SK-N-MC (cell line): ENCODE measurements at regions not wholly inside any gene's neighbourhood (a gene's known extent, or its start where the extent isn't known, plus 50 kb on each side); places are given as distances from the start of the nearest gene placed in this dataset.

Experiments used
- EZH2 ChIP-seq: fragments of 200-600 bp; sonication (generic); IDR thresholded peaks from one replicate; pipeline ENCODE4 v1.6.1; 2017; ENCODE audit warnings: antibody characterized with exemption
- FOXP2 ChIP-seq: optimal IDR thresholded peaks from 2 replicates; pipeline ENCODE3; 2011; ENCODE audit warnings: mild to moderate bottlenecking, moderate library complexity; ENCODE audit not compliant: insufficient read depth; ENCODE audit errors: extremely low read length, control extremely low read depth
- POLR2AphosphoS5 ChIP-seq: IDR thresholded peaks from 2 replicates; pipeline ENCODE4 v1.6.1; 2012; ENCODE audit warnings: mild to moderate bottlenecking, low read depth, low read length, borderline replicate concordance

DNA sequence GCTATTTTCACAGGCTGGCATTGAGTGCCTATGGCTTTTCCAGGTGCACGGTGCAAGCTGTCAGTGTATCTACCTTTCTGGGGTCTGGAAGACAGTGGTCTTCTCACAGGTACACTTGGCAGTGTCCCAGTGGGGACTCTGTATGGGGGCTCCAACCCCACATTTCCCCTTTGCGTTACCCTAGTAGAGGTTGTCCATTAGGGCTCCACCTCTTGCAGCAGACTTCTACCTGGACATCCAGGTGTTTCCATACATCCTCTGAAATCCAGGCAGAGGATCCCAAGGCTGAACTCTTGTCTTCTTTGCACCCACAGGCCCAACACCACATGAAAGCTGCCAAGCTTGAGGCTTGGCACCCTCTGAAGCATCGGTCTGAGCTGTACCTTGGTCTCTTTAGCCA is 735.7 kb upstream of the INTU start:
- no peak for TF ChIP-seq EZH2
- no peak for TF ChIP-seq FOXP2
- no peak for TF ChIP-seq POLR2AphosphoS5
